ENCODE measurements at regions not wholly inside any gene's neighbourhood (a gene's known extent, or its start where the extent isn't known, plus 50 kb on each side); places are given as distances from the start of the nearest gene placed in this dataset.
A peak's percentile ranks its signal among the peaks of the same experiment; 100 is the strongest.

DNA sequence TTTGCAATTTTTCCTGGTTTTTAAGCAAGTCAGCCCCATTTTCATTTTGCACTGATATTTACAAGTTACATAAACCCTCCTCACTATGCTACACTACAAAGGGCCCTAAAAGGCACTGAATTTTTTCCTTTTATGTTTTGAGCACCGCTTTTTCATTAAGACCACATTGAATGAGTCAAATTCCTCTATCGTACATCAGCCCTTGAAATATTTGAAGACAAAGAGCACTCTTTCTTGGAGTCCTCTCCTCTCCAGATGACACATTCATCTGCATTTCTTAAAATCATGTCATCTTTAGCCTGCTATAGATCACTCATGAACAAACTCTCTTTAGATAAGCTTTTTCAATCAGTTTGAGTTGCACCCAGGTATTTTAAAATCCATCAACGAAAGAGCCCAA, 306.6 kb upstream of the SOX11 start:
- no peak for TF ChIP-seq CTCF (IDR thresholded peaks at IDR 0.05; ENCODE audit: partially characterized antibody, unreplicated experiment)
- H3K9me3 Mint-ChIP-seq (ENCODE audit: unreplicated experiment): no peaks in the 10 kb centered on the region
- peaks cover 9% of the 10 kb centered on the region for H3K4me1 Mint-ChIP-seq (ENCODE audit: low read depth, unreplicated experiment)
- no peaks in the 10 kb centered on the region for H3K27me3 Mint-ChIP-seq (ENCODE audit: unreplicated experiment)
- DNase-seq: no peak
- H3K4me3 Mint-ChIP-seq (ENCODE audit: unreplicated experiment): no peak overlapping the region
- H3K27ac Mint-ChIP-seq (ENCODE audit: unreplicated experiment): peak overlapping the region; percentile 57
- H3K36me3 Mint-ChIP-seq (ENCODE audit: unreplicated experiment): no peaks in the 10 kb centered on the region

GRCh38 chr2:5387406-5387805, 304.8 kb upstream of the SOX11 start:
- peak overlapping the region; percentile 77 for H3K27ac Mint-ChIP-seq (ENCODE audit: unreplicated experiment)

GRCh38 chr2:5389740-5390139, 302.4 kb upstream of the SOX11 start:
- H3K9me3 Mint-ChIP-seq (ENCODE audit: unreplicated experiment): no peaks in the 10 kb centered on the region

More at GRCh38 chr2:5387406-5387805, 304.8 kb upstream of the SOX11 start:
- no peaks in the 10 kb centered on the region for H3K36me3 Mint-ChIP-seq (ENCODE audit: unreplicated experiment)
- no peak for TF ChIP-seq CTCF (IDR thresholded peaks at IDR 0.05; ENCODE audit: partially characterized antibody, unreplicated experiment)
- no peak for DNase-seq
- H3K9me3 Mint-ChIP-seq (ENCODE audit: unreplicated experiment): no peaks in the 10 kb centered on the region
- H3K4me3 Mint-ChIP-seq (ENCODE audit: unreplicated experiment): no peak overlapping the region
- H3K4me1 Mint-ChIP-seq (ENCODE audit: low read depth, unreplicated experiment): peaks cover 11% of the 10 kb centered on the region
- no peaks in the 10 kb centered on the region for H3K27me3 Mint-ChIP-seq (ENCODE audit: unreplicated experiment)

GRCh38 chr2:5391362-5391761, 300.8 kb upstream of the SOX11 start:
- Mint-ChIP-seq H3K4me3 (ENCODE audit: unreplicated experiment) (no peak overlapping the region), H3K4me1 (ENCODE audit: low read depth, unreplicated experiment) (peaks cover 12% of the 10 kb centered on the region), H3K27me3 (ENCODE audit: unreplicated experiment) (no peaks in the 10 kb centered on the region), H3K9me3 (ENCODE audit: unreplicated experiment) (peaks cover 3% of the 10 kb centered on the region), H3K27ac (ENCODE audit: unreplicated experiment) (no peak overlapping the region), H3K36me3 (ENCODE audit: unreplicated experiment) (no peaks in the 10 kb centered on the region)
- no peak for DNase-seq
- no peak for TF ChIP-seq CTCF (IDR thresholded peaks at IDR 0.05; ENCODE audit: partially characterized antibody, unreplicated experiment)

More at GRCh38 chr2:5389740-5390139, 302.4 kb upstream of the SOX11 start:
- no peak for TF ChIP-seq CTCF (IDR thresholded peaks at IDR 0.05; ENCODE audit: partially characterized antibody, unreplicated experiment)
- Mint-ChIP-seq H3K4me1 (ENCODE audit: low read depth, unreplicated experiment) (peaks cover 13% of the 10 kb centered on the region), H3K27me3 (ENCODE audit: unreplicated experiment) (no peaks in the 10 kb centered on the region), H3K36me3 (ENCODE audit: unreplicated experiment) (no peaks in the 10 kb centered on the region), H3K4me3 (ENCODE audit: unreplicated experiment) (no peak overlapping the region), H3K27ac (ENCODE audit: unreplicated experiment) (no peak overlapping the region)
- DNase-seq: no peak

DNA sequence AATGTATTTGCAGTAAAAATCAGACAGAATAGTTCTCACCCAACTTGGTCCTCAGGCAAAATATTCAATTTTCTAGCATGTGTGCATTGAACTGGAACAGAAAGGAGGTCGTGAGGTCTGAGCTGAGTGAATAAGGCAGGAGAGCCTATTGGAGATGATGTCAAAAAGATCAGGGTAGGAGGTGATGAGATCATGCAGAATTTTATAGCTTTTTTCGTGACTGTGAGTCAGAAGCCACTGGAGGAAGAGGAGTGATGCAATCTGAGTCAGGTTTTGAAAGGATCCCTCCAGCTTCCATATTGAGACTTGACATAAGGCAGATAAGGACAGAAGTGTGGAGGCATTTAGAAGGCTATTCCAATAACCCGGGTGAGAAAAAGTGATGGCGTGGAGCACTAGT, 299.5 kb upstream of the SOX11 start:
- Mint-ChIP-seq H3K36me3 (ENCODE audit: unreplicated experiment) (no peaks in the 10 kb centered on the region), H3K9me3 (ENCODE audit: unreplicated experiment) (peaks cover 3% of the 10 kb centered on the region), H3K4me1 (ENCODE audit: low read depth, unreplicated experiment) (peaks cover 17% of the 10 kb centered on the region), H3K4me3 (ENCODE audit: unreplicated experiment) (no peak overlapping the region), H3K27ac (ENCODE audit: unreplicated experiment) (no peak overlapping the region), H3K27me3 (ENCODE audit: unreplicated experiment) (no peaks in the 10 kb centered on the region)
- TF ChIP-seq CTCF (IDR thresholded peaks at IDR 0.05; ENCODE audit: partially characterized antibody, unreplicated experiment): no peak
- DNase-seq: no peak
